Neural progenitor cell (in vitro differentiated cells): ENCODE measurements at regions not wholly inside any gene's neighbourhood (a gene's known extent, or its start where the extent isn't known, plus 50 kb on each side); places are given as distances from the start of the nearest gene placed in this dataset.

ENCODE experiments used
- CTCF ChIP-seq: fragments of 200-600 bp; sonication (generic); IDR thresholded peaks from 2 replicates; pipeline ENCODE4 v1.5.1; 2017; ENCODE audit warnings: antibody characterized with exemption, mild to moderate bottlenecking
- EZH2 ChIP-seq: fragments of 200-600 bp; sonication (generic); IDR thresholded peaks from 2 replicates; pipeline ENCODE4 v1.6.1; 2017; ENCODE audit warnings: antibody characterized with exemption, mild to moderate bottlenecking, moderate library complexity
- EZH2phosphoT487 ChIP-seq: fragments of 200-600 bp; sonication (generic); IDR thresholded peaks from 2 replicates; pipeline ENCODE4 v1.6.1; 2017; ENCODE audit warnings: antibody characterized with exemption

- no peak for TF ChIP-seq CTCF
- no peak for TF ChIP-seq EZH2
- TF ChIP-seq EZH2phosphoT487, result no peak
Observed at GRCh38 chr22:48210812-48211211, 1448.4 kb downstream of the TBC1D22A start.
